Muscle of leg (tissue), 3 donors: ENCODE measurements at regions not wholly inside any gene's neighbourhood (a gene's known extent, or its start where the extent isn't known, plus 50 kb on each side); places are given as distances from the start of the nearest gene placed in this dataset.
A peak's percentile ranks its signal among the peaks of the same experiment; 100 is the strongest.

Experiments used
- DNase-seq: peaks from one replicate; pipeline ENCODE4 v3.0.0; 2013
- H3K27ac ChIP-seq: one replicate; pipeline ENCODE4 v1.5.1; 2013; ENCODE audit warnings: mild to moderate bottlenecking, low read length, control low read depth
- H3K27me3 ChIP-seq: one replicate; pipeline ENCODE4 v1.6.1; 2013; ENCODE audit warnings: low read length; ENCODE audit not compliant: control insufficient read depth, insufficient read depth
- H3K36me3 ChIP-seq: one replicate; pipeline ENCODE4 v1.6.1; 2013; ENCODE audit warnings: low read length; ENCODE audit not compliant: control insufficient read depth, insufficient read depth
- H3K4me1 ChIP-seq: one replicate; pipeline ENCODE4 v1.6.1; 2013; ENCODE audit warnings: low read length; ENCODE audit not compliant: control insufficient read depth, insufficient read depth
- H3K4me3 ChIP-seq: one replicate; pipeline ENCODE4 v1.5.1; 2013; ENCODE audit warnings: low read length, control low read depth
- H3K9me3 ChIP-seq: replicated peaks from 2 replicates; pipeline ENCODE4 v1.6.1; 2013; ENCODE audit warnings: low read depth, low read length; ENCODE audit not compliant: control insufficient read depth
- WGBS: methylation state at CpG from one replicate; pipeline ENCODE4 v1.1.5; 2013; ENCODE audit warnings: missing lambda C conversion rate; ENCODE audit not compliant: insufficient coverage; 5-methylcytosine and 5-hydroxymethylcytosine counted together

DNA sequence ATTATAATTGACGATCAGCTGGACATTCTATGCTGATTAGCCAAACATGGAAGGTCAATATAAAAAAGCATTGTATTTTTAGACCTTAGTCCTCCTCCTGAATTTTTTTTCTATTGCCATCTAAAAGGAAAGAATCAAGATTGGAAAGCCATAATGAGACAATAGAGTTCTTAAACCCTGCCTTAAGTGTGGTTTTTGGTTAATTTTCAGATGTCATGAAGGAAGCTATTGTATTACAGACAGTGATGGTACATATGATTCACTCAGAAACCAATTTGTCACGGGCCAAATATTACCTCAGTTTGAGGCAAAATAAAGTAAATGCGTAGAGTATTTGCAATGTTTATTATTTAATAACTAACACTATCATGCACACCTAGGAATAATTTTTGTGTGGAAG is 1164.0 kb upstream of the RAG2 start:
- no CpG with 5 or more reads among the region's 3 CpGs for WGBS
- Histone ChIP-seq H3K9me3 (no peaks in the 10 kb centered on the region), H3K4me3 (no peak overlapping the region)

DNA sequence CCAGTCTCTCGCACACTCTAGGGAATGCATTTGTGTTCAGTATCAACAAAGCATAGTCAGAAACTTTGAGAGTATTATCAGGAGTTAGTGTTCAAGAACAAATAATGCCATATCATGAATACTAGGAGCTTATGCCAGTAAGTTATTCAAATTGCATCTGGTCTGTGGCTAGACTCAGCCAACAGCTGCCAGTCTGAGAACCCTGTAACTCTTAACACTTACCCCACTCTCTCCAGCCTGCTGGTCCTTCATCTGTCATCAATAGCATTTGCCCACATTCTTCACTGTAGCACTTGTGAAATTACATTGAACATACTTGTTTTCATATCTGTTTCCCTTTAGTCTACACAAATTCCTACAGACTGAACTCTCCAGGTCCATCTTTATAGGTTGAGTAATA is 1157.5 kb upstream of the RAG2 start:
- H3K9me3 ChIP-seq: no peaks in the 10 kb centered on the region
- peak; percentile 45 for DNase-seq
- peaks cover 3% of the 10 kb centered on the region for H3K4me1 ChIP-seq
- H3K27me3 ChIP-seq: no peaks in the 10 kb centered on the region
- H3K27ac ChIP-seq: no peak overlapping the region
- no peak overlapping the region for H3K4me3 ChIP-seq
- WGBS: no CpG with 5 or more reads among the region's 1 CpG
- no peaks in the 10 kb centered on the region for H3K36me3 ChIP-seq

More for the DNA sequence above, 1164.0 kb upstream of the RAG2 start:
- DNase-seq: no peak
- no peaks in the 10 kb centered on the region for H3K36me3 ChIP-seq
- no peak overlapping the region for H3K27ac ChIP-seq
- no peaks in the 10 kb centered on the region for H3K4me1 ChIP-seq
- no peaks in the 10 kb centered on the region for H3K27me3 ChIP-seq

DNA sequence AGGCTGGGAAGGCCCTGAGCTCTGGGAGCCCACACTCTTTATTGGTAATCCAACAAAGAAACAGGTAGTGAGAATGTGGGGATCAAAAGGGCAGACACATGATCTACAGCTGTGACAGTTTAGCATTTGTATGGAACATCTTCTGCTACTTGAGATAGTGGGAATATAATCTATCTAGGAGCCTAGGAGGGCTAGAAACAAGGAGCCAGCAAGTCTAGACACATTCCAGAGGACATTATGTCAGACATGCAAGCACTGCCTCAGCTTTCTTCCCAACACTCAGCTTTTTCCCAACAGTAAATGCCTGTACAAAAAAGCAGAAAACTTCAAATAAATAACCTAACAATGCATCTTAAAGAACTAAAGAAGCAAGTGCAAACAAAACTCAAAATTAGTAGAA is 1150.6 kb upstream of the RAG2 start:
- H3K27me3 ChIP-seq: no peaks in the 10 kb centered on the region
- no peak for DNase-seq
- H3K9me3 ChIP-seq: no peaks in the 10 kb centered on the region
- H3K4me3 ChIP-seq: no peak overlapping the region
- no peaks in the 10 kb centered on the region for H3K36me3 ChIP-seq
- no peaks in the 10 kb centered on the region for H3K4me1 ChIP-seq
- no peak overlapping the region for H3K27ac ChIP-seq

DNA sequence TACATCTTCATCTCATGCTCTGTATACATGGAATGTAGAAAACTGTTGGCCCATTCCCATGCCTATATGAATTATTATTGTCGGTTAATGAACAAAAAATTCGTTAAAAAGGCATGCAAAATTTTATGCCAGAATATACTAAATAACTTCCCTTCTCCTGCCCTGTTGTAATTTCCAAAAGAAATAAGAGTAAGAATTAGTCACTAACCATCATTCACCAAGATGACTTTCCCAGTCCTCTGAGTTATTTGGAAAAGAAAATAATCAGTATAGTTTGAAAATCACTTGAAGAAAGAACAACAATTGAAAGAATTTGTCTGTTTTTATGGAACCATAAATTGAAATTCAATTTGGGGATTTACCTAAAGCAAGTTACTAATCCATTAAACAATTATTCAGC is 1149.1 kb upstream of the RAG2 start:
- no peak overlapping the region for H3K4me3 ChIP-seq
- no peaks in the 10 kb centered on the region for H3K27me3 ChIP-seq
- H3K27ac ChIP-seq: no peak overlapping the region
- no peaks in the 10 kb centered on the region for H3K36me3 ChIP-seq
- H3K9me3 ChIP-seq: no peaks in the 10 kb centered on the region
- no CpG with 5 or more reads among the region's 2 CpGs for WGBS
- no peak for DNase-seq
- H3K4me1 ChIP-seq: no peaks in the 10 kb centered on the region

DNA sequence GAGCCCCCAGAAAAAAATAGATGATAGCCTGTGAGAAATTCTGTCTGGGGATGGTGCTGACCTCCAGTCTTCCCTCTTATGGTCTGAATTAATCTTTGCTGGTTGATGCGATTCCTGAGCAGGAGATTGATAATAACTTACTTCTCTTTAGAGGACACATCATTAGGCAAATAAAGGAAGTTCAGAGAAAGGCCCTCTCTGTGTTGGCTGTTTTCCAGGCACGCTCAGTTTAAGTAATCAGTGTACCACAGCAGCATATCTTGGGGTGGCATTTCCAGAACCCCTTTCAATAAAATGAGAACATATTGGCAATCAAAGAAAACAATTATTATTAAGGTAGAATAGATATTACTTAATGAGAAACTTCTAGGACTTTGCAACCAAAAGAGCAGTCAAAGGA is 1129.3 kb upstream of the RAG2 start:
- Histone ChIP-seq H3K4me3 (no peak overlapping the region), H3K4me1 (no peaks in the 10 kb centered on the region), H3K36me3 (no peaks in the 10 kb centered on the region), H3K27ac (no peak overlapping the region), H3K9me3 (no peaks in the 10 kb centered on the region), H3K27me3 (no peaks in the 10 kb centered on the region)
- DNase-seq: no peak
- no CpG with 5 or more reads among the region's 2 CpGs for WGBS

DNA sequence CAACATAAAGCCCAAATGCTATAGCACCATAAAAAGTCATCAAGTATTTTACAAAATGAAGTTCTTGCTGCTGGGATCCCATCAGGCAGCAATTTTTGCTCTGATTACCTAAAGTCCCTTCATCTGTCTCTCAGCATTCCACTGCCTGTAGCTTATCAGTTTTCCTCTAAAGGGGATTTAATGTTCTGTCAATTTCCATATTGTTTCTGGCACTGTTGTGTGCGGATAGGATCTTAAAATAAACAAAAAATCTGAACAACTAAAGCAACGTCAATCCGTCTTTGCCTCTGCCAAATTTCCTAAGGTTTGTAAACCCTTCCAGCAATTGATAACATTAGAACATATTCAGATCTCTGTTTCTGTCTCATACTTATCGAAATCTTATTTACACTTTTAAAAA is 1126.3 kb upstream of the RAG2 start:
- WGBS: no CpG with 5 or more reads among the region's 4 CpGs
- no peak for DNase-seq
- Histone ChIP-seq H3K27ac (no peak overlapping the region), H3K27me3 (no peaks in the 10 kb centered on the region), H3K4me3 (no peak overlapping the region), H3K4me1 (no peaks in the 10 kb centered on the region), H3K9me3 (no peaks in the 10 kb centered on the region), H3K36me3 (no peaks in the 10 kb centered on the region)

DNA sequence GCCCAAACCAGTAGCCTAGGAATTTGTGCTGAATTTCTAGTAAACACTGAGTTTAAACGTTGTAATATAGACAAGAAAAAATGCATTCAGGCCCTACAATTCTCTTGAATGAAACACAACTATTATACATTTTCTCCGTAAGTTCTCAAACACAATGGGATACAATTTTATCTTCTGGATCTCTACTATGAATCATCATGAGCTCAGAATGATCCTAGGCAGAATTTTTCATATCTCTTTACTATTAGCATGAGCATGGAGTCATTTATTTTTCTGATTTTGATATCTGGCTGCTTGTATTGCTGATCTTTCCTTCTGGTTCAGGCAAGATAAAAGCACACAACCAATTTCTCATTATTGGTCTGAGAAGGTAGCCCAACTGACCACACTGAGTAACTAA is 1123.4 kb upstream of the RAG2 start:
- no peak for DNase-seq
- Histone ChIP-seq H3K4me1 (no peaks in the 10 kb centered on the region), H3K36me3 (no peaks in the 10 kb centered on the region), H3K4me3 (no peak overlapping the region), H3K9me3 (no peaks in the 10 kb centered on the region), H3K27me3 (no peaks in the 10 kb centered on the region), H3K27ac (no peak overlapping the region)
- no CpG with 5 or more reads among the region's 2 CpGs for WGBS

DNA sequence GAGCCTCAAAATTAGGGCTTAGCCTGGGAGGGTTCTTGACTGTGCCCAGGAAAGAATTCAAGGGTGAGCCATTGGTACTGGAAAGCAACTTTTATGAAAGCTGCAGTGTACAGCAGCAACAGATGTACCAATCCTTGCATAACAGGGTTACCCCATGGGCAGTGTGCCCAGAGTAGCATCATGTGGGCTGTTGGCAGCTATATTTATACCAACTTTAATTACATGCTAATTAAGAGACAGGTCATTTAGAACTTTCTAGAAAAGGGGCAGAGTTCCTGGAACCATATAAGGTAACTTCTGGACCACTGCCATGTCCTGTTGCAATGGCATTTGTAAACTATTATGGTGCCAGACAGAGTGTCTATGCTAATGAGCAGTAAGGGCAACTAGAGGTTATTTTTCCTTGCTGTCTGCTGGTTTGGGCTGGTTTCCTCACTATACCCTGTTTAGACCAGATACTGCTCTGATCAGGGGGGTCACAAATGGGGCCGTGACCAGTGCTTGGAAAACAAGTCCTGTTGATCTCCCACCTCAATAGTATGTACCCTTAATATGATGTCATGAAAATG is 1120.5 kb upstream of the RAG2 start:
- Histone ChIP-seq H3K9me3 (no peaks in the 10 kb centered on the region), H3K27me3 (no peaks in the 10 kb centered on the region)

DNA sequence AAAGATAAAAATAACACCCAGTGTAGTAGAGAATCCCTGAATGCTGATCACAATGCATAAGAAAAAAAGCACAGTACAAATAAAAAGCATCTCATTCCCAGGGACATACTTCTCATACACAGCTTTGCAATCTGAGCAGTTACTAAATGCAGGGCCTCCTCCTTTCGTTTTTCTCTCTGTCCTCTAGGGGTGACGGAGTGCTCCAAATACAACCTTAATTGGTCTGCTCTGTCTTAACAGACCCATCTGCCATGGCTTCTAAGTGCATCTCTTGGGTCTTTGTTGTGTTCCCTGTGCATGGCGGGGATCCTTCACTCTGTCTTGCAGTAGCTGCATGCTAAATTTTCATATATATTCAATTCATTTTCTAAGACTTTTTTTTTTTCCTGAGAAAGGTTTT is 1114.2 kb upstream of the RAG2 start:
- Histone ChIP-seq H3K27me3 (no peaks in the 10 kb centered on the region), H3K9me3 (no peaks in the 10 kb centered on the region), H3K4me1 (no peaks in the 10 kb centered on the region), H3K27ac (no peak overlapping the region), H3K4me3 (no peak overlapping the region), H3K36me3 (no peaks in the 10 kb centered on the region)
- DNase-seq: peak; percentile 21
- WGBS: 25% methylated on average over 2 of the region's 3 CpGs

More for the DNA sequence above, 1120.5 kb upstream of the RAG2 start:
- Histone ChIP-seq H3K4me3 (no peak overlapping the region), H3K27ac (no peak overlapping the region), H3K4me1 (no peaks in the 10 kb centered on the region), H3K36me3 (no peaks in the 10 kb centered on the region)
- DNase-seq: peak; percentile 10
- WGBS: no CpG with 5 or more reads among the region's 1 CpG

DNA sequence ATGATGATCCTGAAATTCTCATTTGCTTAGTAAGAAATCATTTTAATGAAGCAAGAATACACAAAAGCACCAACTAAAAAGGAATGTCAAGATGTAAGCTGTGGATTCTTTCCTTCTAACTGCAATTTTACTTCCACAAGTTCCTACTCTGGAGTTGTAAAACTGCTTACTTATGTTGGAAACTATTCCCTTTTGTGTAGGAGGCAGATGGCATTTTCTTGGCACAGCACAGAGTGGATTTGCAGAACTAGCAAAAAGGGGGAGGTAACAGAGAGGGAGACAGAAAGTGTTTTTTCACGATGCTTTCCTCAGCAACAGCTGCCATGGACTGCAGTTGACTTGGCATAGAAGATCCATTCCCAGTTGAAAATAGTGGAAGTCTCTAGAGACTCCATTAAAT is 1112.0 kb upstream of the RAG2 start:
- Histone ChIP-seq H3K27ac (no peak overlapping the region), H3K36me3 (no peaks in the 10 kb centered on the region), H3K4me1 (no peaks in the 10 kb centered on the region), H3K4me3 (no peak overlapping the region), H3K9me3 (no peaks in the 10 kb centered on the region), H3K27me3 (no peaks in the 10 kb centered on the region)
- 50% methylated on average over 1 of the region's 1 CpG for WGBS
- DNase-seq: peak; percentile 69

DNA sequence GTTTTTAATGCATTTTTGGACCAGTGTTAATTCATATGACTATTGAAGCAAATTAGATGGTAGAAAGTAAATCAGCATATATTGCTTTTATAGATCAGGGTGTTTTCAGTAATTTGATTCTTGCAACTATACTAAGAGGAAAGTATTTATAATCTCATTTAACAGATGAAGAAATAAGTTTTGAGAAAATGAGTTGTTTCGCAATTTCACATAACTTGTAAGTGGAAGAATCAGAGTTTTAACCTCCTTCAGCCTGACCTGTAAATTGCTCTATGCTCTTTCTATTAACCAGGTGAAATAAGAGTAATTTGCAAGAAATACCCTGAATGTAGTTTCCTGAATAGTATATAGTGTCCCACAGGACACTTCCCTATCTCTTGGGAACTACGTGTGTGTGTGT is 1106.8 kb upstream of the RAG2 start:
- Histone ChIP-seq H3K9me3 (no peaks in the 10 kb centered on the region), H3K27ac (no peak overlapping the region), H3K36me3 (no peaks in the 10 kb centered on the region), H3K4me1 (no peaks in the 10 kb centered on the region), H3K27me3 (no peaks in the 10 kb centered on the region), H3K4me3 (no peak overlapping the region)
- DNase-seq: no peak
- no CpG with 5 or more reads among the region's 2 CpGs for WGBS
